Liver (tissue), 3 donors: ENCODE measurements at regions not wholly inside any gene's neighbourhood (a gene's known extent, or its start where the extent isn't known, plus 50 kb on each side); places are given as distances from the start of the nearest gene placed in this dataset.

Source experiments
- CTCF ChIP-seq: fragments of 150-350 bp; IDR thresholded peaks from 2 replicates; pipeline ENCODE4 v1.5.1; 2017; ENCODE audit warnings: improper control_type of control experiment, low read depth, low read length; ENCODE audit not compliant: missing input control
- GABPA ChIP-seq, 2 donors: IDR thresholded peaks in 1 of 2; conservative IDR thresholded peaks in 1 of 2; 2 replicates each; pipeline ENCODE4 v1.6.1; 2016; ENCODE audit warnings: antibody characterized with exemption in 2 of 2, mild to moderate bottlenecking in 1 of 2, moderate library complexity in 1 of 2
- MAX ChIP-seq: IDR thresholded peaks from 2 replicates; pipeline ENCODE4 v1.6.1; 2016; ENCODE audit warnings: antibody characterized with exemption
- RAD21 ChIP-seq, 2 donors: IDR thresholded peaks; 2 replicates each; pipeline ENCODE4 v1.6.1; 2016; ENCODE audit warnings: antibody characterized with exemption in 2 of 2, mild to moderate bottlenecking in 2 of 2
- TAF1 ChIP-seq: conservative IDR thresholded peaks from 2 replicates; pipeline ENCODE4 v1.6.1; 2016; ENCODE audit warnings: antibody characterized with exemption, mild to moderate bottlenecking
- YY1 ChIP-seq: IDR thresholded peaks from 2 replicates; pipeline ENCODE4 v1.6.1; 2016; ENCODE audit warnings: antibody characterized with exemption, mild to moderate bottlenecking
- TF ChIP-seq, protein P1 (sequence below): IDR thresholded peaks from 2 replicates; pipeline ENCODE4 v1.6.1; 2016; ENCODE audit warnings: antibody characterized with exemption
- donor health status: healthy.
- donor health status: healthy.

DNA sequence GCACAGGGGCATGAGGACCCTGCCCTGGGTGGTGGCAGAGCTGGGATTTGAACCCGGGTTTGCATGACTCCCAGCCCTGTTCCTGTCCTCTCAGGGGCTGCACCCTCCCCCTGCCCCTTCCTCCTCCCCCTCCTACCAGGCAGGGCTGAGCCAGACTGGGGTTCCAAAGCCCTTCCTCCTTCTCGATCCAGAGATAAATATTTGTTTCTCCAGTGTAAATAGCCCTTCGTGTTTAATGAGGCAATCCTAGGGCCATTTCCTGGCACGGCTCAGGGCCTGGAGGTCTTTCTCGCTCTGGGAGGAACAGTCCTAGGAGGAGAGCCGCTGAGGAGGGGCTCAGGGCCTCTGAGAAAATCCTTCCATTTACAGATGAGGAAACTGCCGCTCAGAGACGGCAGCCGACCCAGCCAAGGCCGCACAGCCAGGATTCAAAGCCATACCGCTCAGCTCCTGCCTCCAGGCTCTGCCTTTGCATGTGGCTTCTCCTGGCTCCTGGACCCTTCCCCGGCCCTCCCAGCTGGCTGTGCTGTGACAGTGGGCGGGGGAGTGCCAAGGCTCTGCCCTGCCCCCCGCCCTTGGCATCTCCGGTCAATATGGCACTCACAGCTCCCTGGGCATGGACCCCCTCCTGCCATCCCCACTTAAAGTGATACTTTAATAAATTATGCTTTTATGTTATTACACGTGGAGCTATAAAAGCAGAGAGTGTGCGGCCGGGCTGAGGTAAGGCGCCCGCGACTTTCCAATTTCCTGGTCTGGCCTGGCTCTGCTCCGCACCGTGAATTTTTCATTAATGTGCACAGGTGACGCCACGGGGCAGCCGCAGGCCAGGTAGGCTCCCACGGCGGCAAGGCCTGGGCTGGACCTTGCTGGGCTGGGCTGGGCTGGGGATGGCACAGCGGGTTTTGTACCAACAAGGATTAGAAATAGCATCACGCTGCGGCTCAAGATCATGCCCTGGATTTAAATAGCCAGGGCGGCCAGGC is 114.7 kb upstream of the WNT4 start:
- TF ChIP-seq CTCF (no peak), GABPA (IDR thresholded peaks at IDR 0.05 in 1 of 2, conservative IDR thresholded peaks at IDR 0.05 in 1 of 2) (no peak), TAF1 (no peak), MAX (no peak), RAD21 (IDR thresholded peaks at IDR 0.05) (no peak), YY1 (no peak)
- TF ChIP-seq, protein P1, sequence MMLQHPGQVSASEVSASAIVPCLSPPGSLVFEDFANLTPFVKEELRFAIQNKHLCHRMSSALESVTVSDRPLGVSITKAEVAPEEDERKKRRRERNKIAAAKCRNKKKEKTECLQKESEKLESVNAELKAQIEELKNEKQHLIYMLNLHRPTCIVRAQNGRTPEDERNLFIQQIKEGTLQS: no peak
